DMS 273 (cell line): ENCODE measurements at regions not wholly inside any gene's neighbourhood (a gene's known extent, or its start where the extent isn't known, plus 50 kb on each side); places are given as distances from the start of the nearest gene placed in this dataset.

Experiments
- DNase-seq: peaks from one replicate; lab custom pipeline; 2025; ENCODE audit not compliant: unreplicated experiment; lab: John Stamatoyannopoulos, UW

DNA sequence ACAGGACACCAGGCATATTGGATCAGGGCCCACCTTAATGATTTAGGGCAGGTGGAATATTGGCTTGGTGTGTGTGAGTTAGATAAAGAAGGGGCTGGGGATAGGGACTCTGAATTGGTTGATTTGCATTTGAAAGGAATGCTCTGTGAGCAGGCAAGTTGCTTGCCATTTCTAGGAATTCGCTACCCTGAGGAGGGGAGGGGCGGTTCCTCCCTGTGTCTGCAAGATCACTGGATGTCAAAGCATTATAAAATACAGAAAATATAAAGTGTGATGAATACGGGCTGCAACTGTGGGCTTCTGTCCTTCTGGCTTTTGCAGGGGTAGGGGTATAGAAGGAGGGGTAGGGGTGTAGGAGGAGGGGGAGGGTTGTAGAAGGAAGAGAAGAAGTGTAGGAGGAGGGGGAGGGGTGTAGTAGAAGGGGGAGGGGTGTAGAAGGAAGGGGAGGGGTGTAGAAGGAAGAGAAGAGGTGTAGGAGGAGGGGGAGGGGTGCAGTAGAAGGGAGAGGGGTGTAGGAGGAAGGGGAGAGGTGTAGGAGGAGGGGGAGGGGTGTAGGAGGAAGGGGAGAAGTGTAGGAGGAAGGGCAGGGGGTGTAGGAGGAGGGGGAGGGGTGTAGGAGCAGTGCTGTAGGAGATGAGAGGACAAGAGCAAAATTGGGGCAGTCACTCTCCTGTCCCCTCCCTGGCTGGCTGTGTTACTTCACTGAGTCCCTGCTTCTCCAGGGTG lies 238.0 kb upstream of the COPS8 start:
- DNase-seq, result no peak

DNA sequence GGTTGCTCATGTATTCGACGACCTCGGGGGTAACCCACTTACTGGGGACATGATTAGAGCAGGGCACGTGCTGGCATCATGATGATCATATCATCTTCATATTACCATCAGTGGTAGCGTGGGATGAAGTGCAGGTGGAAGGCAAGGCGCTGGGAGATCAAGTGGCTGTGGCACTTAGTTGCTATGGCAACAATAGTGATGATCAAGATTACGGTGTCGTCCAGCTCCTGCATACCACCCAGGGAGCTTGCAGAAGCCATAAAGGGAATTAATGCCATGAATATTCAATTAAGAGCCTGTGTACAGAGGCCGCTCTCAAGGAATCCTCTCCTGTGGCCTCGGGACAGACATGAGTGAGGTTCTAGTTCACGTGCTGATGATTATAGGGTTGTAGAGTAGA lies 237.2 kb upstream of the COPS8 start:
- peak; percentile 45 for DNase-seq

GRCh38 chr2:236849508-236849907 lies 236.2 kb upstream of the COPS8 start:
- DNase-seq, result no peak

GRCh38 chr2:236849940-236850339 lies 235.7 kb upstream of the COPS8 start:
- DNase-seq, result no peak

GRCh38 chr2:236851187-236851586 lies 234.5 kb upstream of the COPS8 start:
- no peak for DNase-seq

DNA sequence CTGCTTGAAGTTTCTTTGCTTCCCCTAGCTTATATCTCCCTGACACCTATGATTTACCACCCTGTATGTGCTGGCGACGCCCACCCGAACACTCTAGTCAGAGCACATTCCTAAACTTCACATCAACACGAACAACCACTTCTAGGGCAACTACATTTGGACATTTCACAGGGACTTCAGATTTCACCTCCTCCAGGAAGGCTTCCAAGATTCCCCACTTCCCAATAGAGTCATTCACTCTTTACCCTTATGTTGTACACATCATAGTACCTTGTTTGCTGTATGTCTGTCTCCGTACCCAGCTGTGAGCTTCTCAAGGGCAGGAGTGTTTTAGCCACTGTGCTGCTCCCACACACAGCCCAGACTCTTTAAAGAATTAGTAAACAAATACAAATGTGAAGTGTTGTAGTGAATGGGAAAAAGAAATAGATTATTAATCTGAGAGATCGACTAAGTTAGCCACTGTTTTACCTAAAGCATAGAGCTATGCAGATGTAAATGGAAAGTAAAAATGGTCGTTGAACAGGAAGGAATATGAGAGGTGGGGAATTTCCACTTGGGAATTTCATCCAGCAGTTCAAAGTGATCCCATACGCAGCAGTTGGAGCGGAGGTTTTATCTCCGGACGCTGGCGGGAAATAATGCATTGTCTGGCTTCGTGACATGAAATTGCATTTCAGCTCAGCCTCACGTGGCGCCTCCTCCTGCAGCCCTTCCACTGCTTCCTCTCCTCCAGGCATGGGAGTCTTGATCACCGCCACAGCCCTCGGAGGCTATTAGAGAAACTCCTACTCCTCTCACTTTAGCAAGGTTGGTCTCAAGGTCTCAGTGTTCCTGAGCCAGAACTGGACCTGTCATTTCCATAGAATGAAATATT lies 233.4 kb upstream of the COPS8 start:
- DNase-seq, result no peak

GRCh38 chr2:236852977-236853374 lies 232.7 kb upstream of the COPS8 start:
- no peak for DNase-seq

DNA sequence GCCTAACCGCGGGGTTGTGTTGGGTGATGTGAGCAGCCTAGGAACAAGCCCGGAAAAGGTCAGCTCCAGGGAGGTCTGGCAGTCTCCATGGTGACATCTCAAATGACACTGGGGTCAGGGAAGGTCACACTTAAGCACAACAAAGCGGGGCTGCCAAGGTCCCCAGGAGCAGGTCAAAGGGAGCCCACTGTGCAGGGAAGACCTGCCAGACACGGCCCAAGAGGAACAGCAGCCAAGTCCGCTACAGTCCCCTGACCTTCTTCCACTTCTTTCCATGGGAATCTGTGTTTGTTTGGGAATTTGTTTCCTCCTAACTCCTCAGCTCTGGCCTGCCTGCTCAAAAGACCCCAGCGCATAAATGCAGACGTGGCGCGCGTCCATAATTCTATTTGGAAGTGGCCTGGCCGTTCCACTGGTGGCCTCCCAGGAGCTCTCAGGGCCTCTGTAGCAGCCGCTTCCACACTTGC lies 232.1 kb upstream of the COPS8 start:
- DNase-seq, result no peak

DNA sequence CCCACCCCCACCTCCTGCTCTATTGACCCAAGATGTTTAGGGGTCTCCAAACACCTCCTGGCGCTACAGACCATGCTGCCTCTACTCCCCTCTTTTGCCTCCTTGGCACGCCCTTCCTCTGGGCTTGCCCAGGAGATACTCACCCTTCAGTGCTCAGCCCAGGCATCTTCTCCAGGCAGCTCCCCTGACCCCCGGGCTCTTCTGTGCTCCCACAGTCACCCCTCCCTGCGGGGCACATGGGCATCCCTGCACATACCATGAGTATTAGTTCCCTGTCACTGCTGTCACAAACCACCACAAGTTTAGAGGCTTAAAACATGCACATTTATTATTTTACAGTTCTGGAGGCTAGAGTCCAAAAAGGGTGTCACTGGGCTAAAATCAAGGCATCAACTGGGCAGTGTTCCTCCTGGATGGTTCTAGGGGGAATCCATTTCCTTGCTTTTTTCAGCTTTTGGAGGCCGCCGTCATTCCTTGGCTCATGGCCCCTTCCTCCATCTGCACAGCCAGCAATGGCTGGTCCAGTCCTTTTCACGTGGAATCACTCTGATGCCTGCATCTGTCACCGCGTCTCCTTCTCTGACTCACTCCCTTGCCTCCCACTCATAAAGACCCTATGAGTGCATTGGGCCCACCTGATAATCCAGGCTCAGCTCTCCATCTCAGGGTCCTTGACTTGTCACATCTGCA lies 230.4 kb upstream of the COPS8 start:
- no peak for DNase-seq

DNA sequence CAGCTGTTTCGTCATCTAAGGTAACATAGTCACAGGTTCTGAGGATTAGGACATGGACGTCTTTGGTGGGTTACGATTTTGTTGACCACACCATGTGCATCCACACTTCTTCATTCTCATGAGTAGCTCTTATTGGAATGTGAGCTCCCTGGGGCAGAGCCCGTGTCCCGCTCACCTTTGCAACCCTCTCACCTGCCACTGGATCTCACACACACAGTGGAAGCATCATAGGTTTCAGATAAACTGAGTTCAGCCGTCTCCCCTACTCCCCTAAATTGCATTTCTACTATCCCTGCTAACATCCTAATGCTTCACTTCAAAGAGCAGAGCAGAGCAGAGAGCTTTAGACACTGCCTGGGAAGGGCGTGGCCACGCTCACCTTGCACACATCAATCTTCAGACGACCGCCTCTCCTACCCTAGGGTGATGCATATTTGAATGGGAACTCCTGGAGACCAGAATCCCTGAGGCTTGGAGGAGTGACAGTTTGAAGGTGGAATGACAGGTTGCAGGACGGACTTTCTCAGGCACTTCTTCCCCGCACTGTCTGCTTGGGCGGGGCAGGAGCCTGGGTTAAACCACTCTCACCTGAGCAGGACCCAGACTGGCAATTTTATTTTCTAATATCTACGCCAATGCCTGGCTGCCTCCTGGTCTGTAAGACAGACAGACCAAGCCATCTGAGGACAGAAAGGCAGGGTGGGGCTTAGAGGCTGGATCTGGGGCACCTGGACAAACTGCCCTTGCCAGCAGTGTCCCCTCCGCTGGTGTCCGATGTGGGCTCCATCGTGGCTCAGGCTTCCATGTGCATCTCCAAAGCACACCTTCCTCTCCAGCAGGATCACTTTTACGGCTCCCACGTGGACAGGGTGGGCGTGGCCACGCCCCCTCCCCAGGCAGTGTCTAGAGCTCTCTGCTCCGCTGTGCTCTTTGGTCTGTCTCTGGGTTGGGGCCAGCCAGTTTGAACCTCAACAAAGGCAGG lies 229.5 kb upstream of the COPS8 start:
- DNase-seq, result no peak

DNA sequence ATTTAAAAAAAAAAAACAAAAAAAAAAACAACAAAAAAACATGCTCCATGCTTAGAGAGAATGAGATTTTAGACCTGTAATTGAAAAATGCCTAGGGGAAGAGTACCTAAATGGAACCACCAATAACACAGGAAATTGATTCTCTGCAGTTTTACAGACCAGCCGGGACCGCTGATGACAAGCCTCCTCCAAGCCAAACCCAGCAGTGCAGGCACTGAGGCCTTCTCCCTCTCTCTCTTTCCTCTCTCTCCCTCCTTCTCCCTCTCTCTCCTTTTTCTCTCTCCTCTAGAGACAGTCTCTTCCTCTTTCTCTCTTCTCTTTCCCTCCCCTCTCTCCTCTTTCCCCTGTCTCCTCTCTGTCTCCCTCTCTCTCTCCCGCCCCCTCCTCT lies 228.8 kb upstream of the COPS8 start:
- no peak for DNase-seq

- DNase-seq, result no peak
These were observed 228.4 kb upstream of the COPS8 start for GRCh38 chr2:236857246-236857645.

DNA sequence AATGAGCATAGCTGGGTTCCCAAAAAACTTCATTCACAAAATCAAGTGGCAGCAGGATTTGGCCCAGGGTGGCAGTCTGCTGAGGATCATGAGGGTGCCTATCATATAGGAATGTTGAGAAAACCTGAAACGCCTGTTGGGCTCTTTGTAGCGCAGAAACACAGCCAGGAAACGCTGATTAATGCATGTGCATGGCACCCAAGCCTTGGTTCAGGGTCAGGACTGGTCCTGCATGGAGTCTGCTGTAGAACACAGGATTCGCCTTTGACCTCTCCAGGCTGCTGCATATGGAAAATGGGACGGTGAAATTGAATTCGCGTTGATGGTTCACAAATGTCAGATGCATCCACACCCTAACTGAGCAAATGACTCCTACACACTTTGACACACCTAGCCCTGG lies 227.9 kb upstream of the COPS8 start:
- no peak for DNase-seq

DNA sequence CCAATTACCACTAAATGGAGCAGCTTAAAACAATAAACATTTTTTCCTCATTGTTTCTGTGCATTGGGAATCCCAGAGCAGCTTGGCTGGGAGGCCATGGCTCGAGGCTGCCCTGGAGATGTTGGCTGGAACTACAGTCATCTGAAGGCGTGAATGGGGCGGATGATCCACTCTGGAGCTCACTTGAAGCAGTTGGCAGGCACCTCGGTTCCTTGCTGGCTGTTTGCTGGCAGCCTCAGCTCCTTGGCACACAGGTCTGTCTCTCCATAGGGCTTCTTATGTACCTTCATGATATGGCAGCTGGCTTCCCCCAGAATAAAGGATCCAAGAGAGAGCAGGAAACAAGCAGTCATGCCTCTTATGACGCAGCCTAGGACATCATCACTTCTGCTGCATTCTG lies 227.0 kb upstream of the COPS8 start:
- DNase-seq, result no peak

GRCh38 chr2:236859908-236860307 lies 225.8 kb upstream of the COPS8 start:
- peak; percentile 50 for DNase-seq

DNA sequence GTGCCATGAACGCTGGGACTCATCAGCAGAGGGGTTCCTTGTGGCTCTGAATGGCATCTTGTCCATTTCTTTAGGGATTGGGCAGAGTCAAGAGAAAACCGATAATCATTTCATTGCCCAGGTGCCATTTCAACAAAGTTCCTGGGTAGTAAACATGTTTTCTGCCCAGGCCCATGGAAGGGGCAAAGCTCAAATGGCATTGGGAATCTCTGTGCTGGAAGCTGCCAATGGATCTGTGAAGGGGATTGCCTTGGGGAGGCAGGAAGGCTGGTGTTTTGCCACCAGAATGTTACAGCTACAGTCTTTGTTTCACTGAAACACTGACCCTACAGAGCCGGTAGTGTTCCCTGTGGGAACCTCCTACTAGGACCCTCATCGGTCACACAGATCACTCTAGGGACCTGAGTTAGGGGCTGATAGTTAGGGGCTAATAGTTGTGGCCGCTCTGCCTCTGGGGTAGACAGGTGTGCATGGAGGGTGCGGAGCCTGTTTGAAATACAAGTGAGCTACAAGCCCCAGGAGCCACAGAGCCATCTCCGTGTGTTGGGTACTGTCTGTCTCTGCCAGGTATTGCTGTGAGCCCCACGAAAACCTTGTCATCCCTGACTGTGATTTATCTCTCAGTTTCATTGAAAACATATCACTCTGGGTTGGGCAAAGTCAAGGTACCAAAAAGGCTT lies 224.4 kb upstream of the COPS8 start:
- DNase-seq, result no peak

- no peak for DNase-seq
These were observed 223.7 kb upstream of the COPS8 start for GRCh38 chr2:236861944-236862343.

DNA sequence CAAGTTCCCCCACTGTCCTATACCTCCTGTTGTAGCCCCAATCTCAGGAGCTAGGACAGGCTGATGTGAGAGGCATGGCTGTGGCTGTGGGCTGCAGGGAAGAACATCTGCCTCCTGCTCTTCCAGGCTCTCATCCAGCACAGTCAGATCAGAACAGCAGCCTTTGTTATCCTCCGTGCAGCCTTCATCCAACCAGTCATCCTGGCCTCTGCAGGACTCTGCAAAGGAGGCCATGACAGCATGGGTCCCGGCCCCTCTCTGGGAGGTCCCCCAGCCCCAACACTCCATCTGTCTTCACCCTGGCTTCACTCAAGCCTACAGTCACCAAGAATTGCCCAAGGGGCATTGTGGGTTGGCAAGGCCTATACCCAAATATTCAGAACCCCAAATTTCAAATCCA lies 223.2 kb upstream of the COPS8 start:
- DNase-seq, result no peak

DNA sequence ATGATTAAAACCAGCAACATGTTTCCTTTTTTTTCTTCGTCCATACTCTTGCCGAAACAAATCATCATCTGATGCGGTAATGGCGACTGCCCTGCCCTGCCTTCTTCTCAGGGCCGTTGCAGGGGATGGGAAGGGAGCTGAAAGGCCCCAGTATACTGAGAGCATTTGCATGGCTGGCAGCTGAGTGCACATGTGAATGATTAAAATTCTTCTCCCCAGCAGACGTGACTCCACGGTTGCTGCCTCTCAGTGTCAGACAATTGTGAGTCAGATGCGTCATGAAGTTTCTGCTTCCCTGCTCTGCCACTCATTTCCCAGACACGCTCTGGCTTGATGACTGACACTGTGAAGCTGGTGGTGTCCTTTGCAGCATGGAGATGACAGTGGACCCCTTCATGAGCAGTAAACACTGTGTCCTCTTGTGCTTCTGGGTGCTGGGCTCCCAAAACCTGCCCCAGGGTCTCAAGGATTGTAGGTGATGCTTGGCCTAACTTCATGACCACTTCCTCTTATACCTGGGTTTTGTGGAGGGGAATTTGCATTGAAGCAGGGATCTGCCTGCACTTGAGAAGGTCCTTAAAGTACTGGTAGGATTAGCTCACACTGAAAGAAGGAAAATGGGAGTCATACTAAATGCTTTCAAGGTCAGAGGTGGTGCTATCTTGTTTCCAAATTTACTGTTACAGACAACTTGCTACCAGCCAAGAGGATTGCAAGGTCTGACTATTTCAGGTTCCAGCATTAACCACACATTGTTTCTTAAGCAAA lies 222.5 kb upstream of the COPS8 start:
- DNase-seq, result no peak
